A549 (cell line): ENCODE measurements at regions not wholly inside any gene's neighbourhood (a gene's known extent, or its start where the extent isn't known, plus 50 kb on each side); places are given as distances from the start of the nearest gene placed in this dataset.

Experiments
- MYC ChIP-seq: IDR thresholded peaks from 2 replicates; pipeline ENCODE4 v1.6.1; 2012; ENCODE audit warnings: mild to moderate bottlenecking, inconsistent platforms, low read length, improper control_type of control experiment, borderline replicate concordance
- POLR2A ChIP-seq: IDR thresholded peaks from 2 replicates; pipeline ENCODE4 v1.6.1; 2012; ENCODE audit warnings: mild to moderate bottlenecking, low read length
- RFX5 ChIP-seq: fragments of 450-650 bp; IDR thresholded peaks from 2 replicates; pipeline ENCODE4 v1.7.1; 2014; ENCODE audit warnings: antibody characterized with exemption, mild to moderate bottlenecking, moderate library complexity
- TF ChIP-seq, protein P1 (sequence below): IDR thresholded peaks from 2 replicates; pipeline ENCODE4 v1.6.1; 2012
- TF ChIP-seq, protein P2 (sequence below): fragments of >200 bp; sonication (Bioruptor Twin); formaldehyde crosslinking; IDR thresholded peaks from 3 replicates; pipeline ENCODE4 v1.5.1; 2016

DNA sequence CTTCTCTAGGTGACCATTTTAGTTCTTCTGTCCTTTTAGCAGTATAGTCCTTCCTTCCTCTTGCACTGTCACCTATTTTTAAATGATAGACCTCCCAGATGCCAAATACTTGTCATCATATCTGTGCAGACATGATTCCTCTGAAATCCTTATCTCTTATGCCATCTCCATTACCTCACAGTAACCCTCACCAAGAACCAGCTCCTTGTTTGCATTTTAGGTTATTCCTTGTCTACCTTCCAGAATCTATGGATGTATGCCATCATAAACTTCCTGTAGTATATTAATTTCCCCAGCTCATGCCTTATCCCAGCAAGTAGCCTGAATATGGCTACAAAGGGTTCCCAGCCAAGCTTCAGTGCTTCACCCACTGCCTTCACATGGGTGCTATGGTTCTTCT lies 1347.2 kb downstream of the ROBO1 start:
- TF ChIP-seq, protein P1, sequence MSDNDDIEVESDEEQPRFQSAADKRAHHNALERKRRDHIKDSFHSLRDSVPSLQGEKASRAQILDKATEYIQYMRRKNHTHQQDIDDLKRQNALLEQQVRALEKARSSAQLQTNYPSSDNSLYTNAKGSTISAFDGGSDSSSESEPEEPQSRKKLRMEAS = no peak
- TF ChIP-seq RFX5 (no peak), POLR2A (no peak), MYC (no peak)
- TF ChIP-seq, protein P2, sequence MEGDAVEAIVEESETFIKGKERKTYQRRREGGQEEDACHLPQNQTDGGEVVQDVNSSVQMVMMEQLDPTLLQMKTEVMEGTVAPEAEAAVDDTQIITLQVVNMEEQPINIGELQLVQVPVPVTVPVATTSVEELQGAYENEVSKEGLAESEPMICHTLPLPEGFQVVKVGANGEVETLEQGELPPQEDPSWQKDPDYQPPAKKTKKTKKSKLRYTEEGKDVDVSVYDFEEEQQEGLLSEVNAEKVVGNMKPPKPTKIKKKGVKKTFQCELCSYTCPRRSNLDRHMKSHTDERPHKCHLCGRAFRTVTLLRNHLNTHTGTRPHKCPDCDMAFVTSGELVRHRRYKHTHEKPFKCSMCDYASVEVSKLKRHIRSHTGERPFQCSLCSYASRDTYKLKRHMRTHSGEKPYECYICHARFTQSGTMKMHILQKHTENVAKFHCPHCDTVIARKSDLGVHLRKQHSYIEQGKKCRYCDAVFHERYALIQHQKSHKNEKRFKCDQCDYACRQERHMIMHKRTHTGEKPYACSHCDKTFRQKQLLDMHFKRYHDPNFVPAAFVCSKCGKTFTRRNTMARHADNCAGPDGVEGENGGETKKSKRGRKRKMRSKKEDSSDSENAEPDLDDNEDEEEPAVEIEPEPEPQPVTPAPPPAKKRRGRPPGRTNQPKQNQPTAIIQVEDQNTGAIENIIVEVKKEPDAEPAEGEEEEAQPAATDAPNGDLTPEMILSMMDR = no peak
